Colonic mucosa (tissue), 4 donors: ENCODE measurements at regions not wholly inside any gene's neighbourhood (a gene's known extent, or its start where the extent isn't known, plus 50 kb on each side); places are given as distances from the start of the nearest gene placed in this dataset.

Experiments used
- DNase-seq: peaks from one replicate; pipeline ENCODE4 v3.0.0-alpha.2; 2020
- H3K27ac ChIP-seq: fragments of 200-600 bp; one replicate; pipeline ENCODE4 v1.8.0; 2021
- H3K27me3 ChIP-seq: fragments of 200-600 bp; one replicate; pipeline ENCODE4 v1.8.0; 2021
- H3K36me3 ChIP-seq: fragments of 200-600 bp; one replicate; pipeline ENCODE4 v1.8.0; 2021
- H3K4me1 ChIP-seq: fragments of 200-600 bp; one replicate; pipeline ENCODE4 v1.8.0; 2021; ENCODE audit warnings: mild to moderate bottlenecking
- H3K4me3 ChIP-seq: fragments of 200-600 bp; one replicate; pipeline ENCODE4 v1.8.0; 2021
- H3K9ac ChIP-seq, 2 donors: one replicate each; pipeline ENCODE4 v1.7.0; 2013; ENCODE audit warnings: control low read depth in 2 of 2, low read depth in 2 of 2, low read length in 2 of 2
- H3K9me3 ChIP-seq: fragments of 200-600 bp; one replicate; pipeline ENCODE4 v1.8.0; 2021
- CTCF ChIP-seq: fragments of 200-600 bp; IDR thresholded peaks from one replicate; pipeline ENCODE4 v1.8.0; 2022; ENCODE audit warnings: antibody characterized with exemption, mild to moderate bottlenecking
- intact Hi-C: fragments of 100-400 bp; cut with DNase I; formaldehyde crosslinking; loops from one replicate; pipeline ENCODE4 v1.14.1; 2022
- donor health status: healthy.
- donor health status: DM: no; HTN: no; CAD: no.
- donor health status: DM: no; HTN: no; CAD: no.

DNA sequence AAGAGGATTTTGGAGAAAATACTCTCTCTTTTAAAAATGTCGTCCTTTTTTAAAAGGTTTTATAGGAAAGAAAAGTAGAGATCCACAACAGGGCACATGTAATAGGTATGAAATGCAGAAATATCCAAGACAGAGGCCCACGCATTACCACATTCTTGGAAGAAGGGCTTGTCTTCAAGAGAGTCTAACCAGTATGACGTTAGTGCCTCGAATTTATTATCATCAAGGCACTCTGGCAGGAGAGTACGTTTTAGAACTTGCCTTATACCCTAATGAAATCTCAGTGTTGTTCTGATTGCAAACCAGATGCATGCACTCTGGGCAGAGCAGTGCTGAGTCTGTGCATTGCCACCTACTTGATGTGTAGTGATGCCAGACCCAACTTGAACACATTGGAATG lies 342.6 kb upstream of the NFE2L3 start:
- DNase-seq: no peak
- Histone ChIP-seq H3K9ac (no peak overlapping the region), H3K27ac (no peak overlapping the region), H3K9me3 (no peaks in the 10 kb centered on the region), H3K27me3 (no peaks in the 10 kb centered on the region), H3K4me3 (no peak overlapping the region), H3K4me1 (no peaks in the 10 kb centered on the region), H3K36me3 (no peaks in the 10 kb centered on the region)
- intact Hi-C loops: no loop called here
- no peak for TF ChIP-seq CTCF

- Histone ChIP-seq H3K9me3 (no peaks in the 10 kb centered on the region), H3K36me3 (no peaks in the 10 kb centered on the region)
These were observed 339.7 kb upstream of the NFE2L3 start for GRCh38 chr7:25812086-25812850.

GRCh38 chr7:25813381-25813780 lies 338.6 kb upstream of the NFE2L3 start:
- Histone ChIP-seq H3K27ac (no peak overlapping the region), H3K9me3 (no peaks in the 10 kb centered on the region), H3K4me3 (no peak overlapping the region), H3K36me3 (no peaks in the 10 kb centered on the region), H3K27me3 (no peaks in the 10 kb centered on the region), H3K4me1 (no peaks in the 10 kb centered on the region), H3K9ac (no peak overlapping the region)
- no peak for TF ChIP-seq CTCF
- no peak for DNase-seq
- intact Hi-C loops: no loop called here

More at GRCh38 chr7:25812086-25812850, 339.7 kb upstream of the NFE2L3 start:
- no peak for TF ChIP-seq CTCF
- no peak overlapping the region for H3K9ac ChIP-seq
- intact Hi-C loops: no loop called here
- H3K4me1 ChIP-seq: no peaks in the 10 kb centered on the region
- no peak overlapping the region for H3K4me3 ChIP-seq
- no peak for DNase-seq
- H3K27ac ChIP-seq: no peak overlapping the region
- no peaks in the 10 kb centered on the region for H3K27me3 ChIP-seq

DNA sequence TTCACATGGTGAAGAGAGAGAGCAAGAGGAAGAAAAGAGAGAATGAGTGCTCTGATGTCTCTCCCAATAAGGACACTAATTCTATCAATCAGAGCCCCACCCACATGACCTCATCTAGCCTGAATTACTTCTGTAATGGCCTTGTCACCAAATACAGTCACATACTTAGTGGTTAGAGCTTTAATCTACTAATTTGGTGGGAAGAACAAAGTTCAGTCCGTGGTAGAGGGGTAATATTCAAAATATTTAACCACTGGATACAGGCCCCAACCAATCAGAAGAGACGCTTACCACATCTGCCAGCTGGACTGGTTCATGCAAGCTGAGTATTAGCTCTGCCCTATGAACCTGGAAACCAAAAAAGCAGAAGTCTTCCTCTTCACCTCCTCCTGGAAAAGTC lies 336.3 kb upstream of the NFE2L3 start:
- TF ChIP-seq CTCF: no peak
- Histone ChIP-seq H3K27ac (no peak overlapping the region), H3K36me3 (no peaks in the 10 kb centered on the region), H3K9ac (no peak overlapping the region), H3K4me3 (no peak overlapping the region), H3K4me1 (no peaks in the 10 kb centered on the region), H3K9me3 (no peaks in the 10 kb centered on the region), H3K27me3 (no peaks in the 10 kb centered on the region)
- no peak for DNase-seq
- intact Hi-C loops: no loop called here

DNA sequence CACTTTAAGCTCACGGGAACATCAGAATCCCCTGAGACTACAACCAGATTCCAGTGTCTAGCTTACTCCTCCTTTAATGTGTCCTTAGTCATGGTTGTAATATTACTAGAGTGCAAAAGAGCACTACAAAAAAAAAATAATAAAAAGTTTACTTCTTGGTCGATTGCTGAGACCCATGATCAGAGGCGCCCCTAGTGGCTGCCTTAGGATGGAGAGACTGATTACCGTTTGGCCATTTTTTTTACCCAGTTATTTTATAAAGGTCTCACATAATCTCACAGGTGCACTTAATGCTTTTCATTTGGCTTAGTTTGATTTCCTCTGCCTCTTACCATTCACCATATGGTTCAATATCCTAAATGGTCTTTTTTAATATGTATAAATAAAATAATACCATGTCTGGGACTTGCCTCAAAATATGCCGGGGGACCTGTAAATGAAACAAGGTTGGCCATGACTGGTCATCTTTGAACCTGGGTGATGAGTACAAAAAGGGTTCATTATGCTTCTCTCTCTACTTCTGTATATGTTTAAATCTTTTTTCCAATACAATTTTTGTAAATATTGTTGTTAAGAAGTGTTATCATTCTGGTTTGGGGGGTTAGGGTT lies 331.5 kb upstream of the NFE2L3 start:
- Histone ChIP-seq H3K27me3 (no peaks in the 10 kb centered on the region), H3K9me3 (no peaks in the 10 kb centered on the region), H3K9ac (no peak overlapping the region), H3K36me3 (no peaks in the 10 kb centered on the region), H3K27ac (no peak overlapping the region), H3K4me1 (no peaks in the 10 kb centered on the region), H3K4me3 (no peak overlapping the region)
- intact Hi-C loops: no loop called here
- no peak for DNase-seq
- peak; percentile 42 for TF ChIP-seq CTCF
